Neutrophil (primary cell): ENCODE measurements at regions not wholly inside any gene's neighbourhood (a gene's known extent, or its start where the extent isn't known, plus 50 kb on each side); places are given as distances from the start of the nearest gene placed in this dataset.

Source experiments
- H3K27ac ChIP-seq: fragments of 200-600 bp; sonication (generic); 2 replicates; pipeline ENCODE4 v1.5.1; 2016; ENCODE audit warnings: mild to moderate bottlenecking, moderate library complexity
- H3K27me3 ChIP-seq: fragments of 200-600 bp; sonication (generic); 2 replicates; pipeline ENCODE4 v1.6.0; 2016; ENCODE audit warnings: mild to moderate bottlenecking
- H3K36me3 ChIP-seq: fragments of 200-600 bp; sonication (generic); 2 replicates; pipeline ENCODE4 v1.5.1; 2017
- H3K4me1 ChIP-seq, 2 experiments: fragments of 200-600 bp in 1 of 2; sonication (generic) in 1 of 2; 1 replicate in 1 of 2; 2 replicates in 1 of 2; pipeline versions ENCODE4 v1.5.1 to v1.6.1; 2013 to 2016; ENCODE audit warnings: low read depth in 1 of 2, low read length in 1 of 2, mild to moderate bottlenecking in 1 of 2, moderate library complexity in 1 of 2; ENCODE audit not compliant: control insufficient read depth in 1 of 2, insufficient read depth in 1 of 2
- H3K4me3 ChIP-seq, 2 experiments: fragments of 200-600 bp in 1 of 2; sonication (generic) in 1 of 2; 1 replicate in 1 of 2; 2 replicates in 1 of 2; pipeline ENCODE4 v1.5.1; 2013 to 2016; ENCODE audit warnings: low read depth in 1 of 2, low read length in 1 of 2, mild to moderate bottlenecking in 1 of 2, moderate library complexity in 1 of 2
- H3K9me3 ChIP-seq: fragments of 200-600 bp; sonication (generic); 2 replicates; pipeline ENCODE4 v1.5.1; 2016
- CTCF ChIP-seq: fragments of 200-600 bp; sonication (generic); IDR thresholded peaks from 2 replicates; pipeline ENCODE4 v1.5.1; 2016; ENCODE audit warnings: antibody characterized with exemption

- H3K36me3 ChIP-seq: no peaks in the 10 kb centered on the region
- no peaks in the 10 kb centered on the region for H3K4me1 ChIP-seq
- no peak overlapping the region for H3K4me3 ChIP-seq
- H3K27me3 ChIP-seq: peaks cover 57% of the 10 kb centered on the region
- H3K27ac ChIP-seq: no peak overlapping the region
- TF ChIP-seq CTCF: no peak
- no peaks in the 10 kb centered on the region for H3K9me3 ChIP-seq
Measured at GRCh38 chr5:73274121-73274520, 101.1 kb downstream of the TMEM174 start.

- Histone ChIP-seq H3K4me3 (no peak overlapping the region), H3K4me1 (no peaks in the 10 kb centered on the region), H3K9me3 (no peaks in the 10 kb centered on the region), H3K27me3 (peaks cover 56% of the 10 kb centered on the region), H3K27ac (no peak overlapping the region), H3K36me3 (no peaks in the 10 kb centered on the region)
- no peak for TF ChIP-seq CTCF
Measured at GRCh38 chr5:73273379-73274050, 100.5 kb downstream of the TMEM174 start.

GRCh38 chr5:73272351-73272750 is 99.4 kb downstream of the TMEM174 start:
- Histone ChIP-seq H3K36me3 (no peaks in the 10 kb centered on the region), H3K27me3 (peaks cover 52% of the 10 kb centered on the region)

GRCh38 chr5:73268826-73269225 is 95.8 kb downstream of the TMEM174 start:
- H3K9me3 ChIP-seq: no peaks in the 10 kb centered on the region
- no peaks in the 10 kb centered on the region for H3K36me3 ChIP-seq
- no peak overlapping the region for H3K27ac ChIP-seq
- no peak overlapping the region for H3K4me3 ChIP-seq
- H3K27me3 ChIP-seq: peaks cover 63% of the 10 kb centered on the region
- no peaks in the 10 kb centered on the region for H3K4me1 ChIP-seq
- no peak for TF ChIP-seq CTCF

More at GRCh38 chr5:73272351-73272750, 99.4 kb downstream of the TMEM174 start:
- no peaks in the 10 kb centered on the region for H3K4me1 ChIP-seq
- no peak overlapping the region for H3K4me3 ChIP-seq
- H3K9me3 ChIP-seq: no peaks in the 10 kb centered on the region
- TF ChIP-seq CTCF: no peak
- no peak overlapping the region for H3K27ac ChIP-seq

- no peak for TF ChIP-seq CTCF
- no peak overlapping the region for H3K27ac ChIP-seq
- H3K4me1 ChIP-seq: no peaks in the 10 kb centered on the region
- H3K36me3 ChIP-seq: no peaks in the 10 kb centered on the region
- no peak overlapping the region for H3K4me3 ChIP-seq
- H3K27me3 ChIP-seq: peaks cover 54% of the 10 kb centered on the region
- no peaks in the 10 kb centered on the region for H3K9me3 ChIP-seq
Measured at GRCh38 chr5:73267766-73268435, 94.9 kb downstream of the TMEM174 start.
